22Rv1 (cell line): ENCODE measurements at regions not wholly inside any gene's neighbourhood (a gene's known extent, or its start where the extent isn't known, plus 50 kb on each side); places are given as distances from the start of the nearest gene placed in this dataset.

Source experiments
- CTCF ChIP-seq: fragments of 450-650 bp; IDR thresholded peaks from 2 replicates; pipeline ENCODE4 v1.5.1; 2017; ENCODE audit warnings: mild to moderate bottlenecking
- ZFX ChIP-seq: fragments of 450-650 bp; IDR thresholded peaks from 2 replicates; pipeline ENCODE4 v1.6.1; 2017; ENCODE audit warnings: antibody characterized with exemption, borderline replicate concordance

GRCh38 chr2:123043458-123043857 lies 981.6 kb upstream of the CNTNAP5 start:
- TF ChIP-seq CTCF, result no peak
- no peak for TF ChIP-seq ZFX
